ENCODE measurements at regions not wholly inside any gene's neighbourhood (a gene's known extent, or its start where the extent isn't known, plus 50 kb on each side); places are given as distances from the start of the nearest gene placed in this dataset.

DNA sequence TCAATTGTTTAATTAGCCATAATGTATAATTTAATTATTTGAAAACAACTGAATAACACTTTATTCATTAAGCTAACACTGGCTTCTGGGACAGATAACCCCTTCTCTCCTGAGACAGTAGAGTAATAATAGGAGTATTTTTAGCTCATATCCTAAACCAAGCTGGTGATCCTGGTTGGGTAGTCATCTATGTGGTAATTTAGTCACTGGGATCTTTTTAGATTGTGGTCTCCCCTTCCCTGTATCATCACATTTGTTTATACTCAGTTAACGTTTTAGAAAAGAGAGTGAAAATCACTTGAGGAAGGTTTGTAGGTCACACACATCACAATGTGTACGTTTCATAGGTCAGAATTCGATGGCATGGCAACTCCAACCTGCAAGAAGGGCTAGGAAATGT lies 1356.6 kb upstream of the ADGRL2 start:
- DNase-seq = no peak

DNA sequence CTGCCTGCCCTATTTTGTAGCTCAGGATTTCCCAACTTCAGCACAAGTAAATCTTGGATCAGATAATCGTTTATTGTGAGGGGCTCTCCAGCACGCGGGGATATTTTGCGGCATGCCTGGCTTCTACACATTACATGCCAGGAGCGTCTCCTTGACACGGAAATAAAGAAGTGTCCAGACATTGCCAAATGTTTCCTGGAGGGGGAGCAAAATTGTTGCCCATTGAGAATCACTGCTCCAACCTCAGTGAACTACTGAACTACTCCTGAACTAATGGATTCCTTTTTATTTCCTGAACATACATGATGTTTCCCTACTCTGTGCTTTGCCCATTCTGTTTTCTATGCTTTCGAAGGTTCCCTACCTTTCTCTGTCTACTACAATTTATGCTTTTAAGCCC lies 1359.1 kb upstream of the ADGRL2 start:
- no peak for DNase-seq

- no peak for DNase-seq
Measured at GRCh38 chr1:80436851-80437250, 1363.9 kb upstream of the ADGRL2 start.

DNA sequence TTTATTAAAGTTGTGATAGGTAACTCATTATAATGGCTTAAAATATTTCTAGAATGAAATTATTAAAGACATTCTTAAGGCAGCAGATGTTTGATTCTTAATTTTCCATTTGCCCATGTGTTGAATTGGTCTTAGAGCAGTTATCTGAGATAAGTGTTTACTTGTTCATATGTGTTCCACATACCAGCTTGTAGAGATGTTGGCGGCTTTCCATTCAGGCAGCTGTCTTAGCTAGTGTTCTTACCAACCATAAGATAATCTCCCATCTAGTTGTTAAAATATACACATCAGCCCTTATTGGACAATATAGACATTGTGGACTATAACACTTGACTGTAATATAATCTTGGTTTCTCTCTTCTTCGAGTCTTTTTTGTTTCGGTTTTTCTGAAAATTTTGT lies 1372.9 kb upstream of the ADGRL2 start:
- DNase-seq = peak; percentile 59

GRCh38 chr1:80424249-80424648 lies 1376.5 kb upstream of the ADGRL2 start:
- DNase-seq = no peak

DNA sequence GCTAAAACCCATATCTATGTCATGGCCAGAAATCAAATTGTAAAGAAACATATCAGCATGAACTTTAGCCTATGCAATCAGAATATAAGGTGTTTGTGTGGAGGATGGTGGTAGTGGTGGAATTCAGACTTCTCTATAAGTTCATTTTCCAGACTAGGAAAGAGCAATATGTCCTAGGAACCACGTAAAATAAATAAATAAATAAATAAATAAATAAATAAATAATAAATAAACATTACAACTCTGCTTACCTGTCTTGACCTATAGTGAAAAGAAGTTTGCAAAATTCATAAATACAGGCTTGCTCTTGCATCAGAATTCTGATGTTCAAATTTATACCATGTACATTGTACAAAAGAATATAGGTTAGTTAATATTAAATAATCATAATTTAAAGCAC lies 1382.6 kb upstream of the ADGRL2 start:
- DNase-seq = no peak

DNA sequence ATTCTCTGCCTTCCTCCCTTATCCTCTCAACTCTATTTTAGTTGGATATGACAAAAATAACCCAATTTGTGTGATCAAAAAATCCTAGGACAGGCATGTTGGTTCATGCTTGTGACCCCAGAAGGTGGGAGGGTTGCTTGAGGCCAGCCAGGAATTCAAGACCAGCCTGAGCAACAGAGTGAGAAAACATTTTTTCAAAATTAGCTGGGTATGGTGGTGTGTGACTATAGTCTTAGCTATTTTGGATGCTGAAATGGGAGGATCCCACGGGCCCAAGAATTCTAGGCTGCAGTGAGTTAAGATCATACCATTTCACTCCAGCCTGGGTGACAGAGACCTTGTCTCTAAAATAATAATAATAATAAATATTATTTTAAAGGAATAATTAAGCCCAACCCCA lies 1383.1 kb upstream of the ADGRL2 start:
- no peak for DNase-seq

DNA sequence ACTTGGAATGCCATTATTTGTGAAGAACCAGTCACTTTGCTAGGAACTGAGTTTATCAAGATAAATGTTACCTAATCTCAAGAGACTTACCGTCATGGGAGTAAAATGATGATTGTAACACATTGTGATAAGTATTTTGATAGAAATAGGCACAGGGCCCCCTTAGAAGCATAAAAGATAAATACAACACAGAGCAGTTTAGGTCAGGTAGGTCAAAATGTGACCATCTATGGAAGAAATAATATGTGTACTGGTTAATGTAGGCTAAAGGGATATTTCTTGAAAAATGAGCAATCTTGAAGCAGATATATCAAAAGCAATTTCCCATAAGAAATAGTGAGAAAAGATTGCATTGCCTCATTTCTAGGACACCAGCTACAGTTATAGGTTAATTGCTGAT lies 1386.8 kb upstream of the ADGRL2 start:
- DNase-seq = no peak

GRCh38 chr1:80410233-80410632 lies 1390.5 kb upstream of the ADGRL2 start:
- DNase-seq = no peak

GRCh38 chr1:80403471-80403893 lies 1397.0 kb upstream of the ADGRL4 start:
- DNase-seq = no peak

DNA sequence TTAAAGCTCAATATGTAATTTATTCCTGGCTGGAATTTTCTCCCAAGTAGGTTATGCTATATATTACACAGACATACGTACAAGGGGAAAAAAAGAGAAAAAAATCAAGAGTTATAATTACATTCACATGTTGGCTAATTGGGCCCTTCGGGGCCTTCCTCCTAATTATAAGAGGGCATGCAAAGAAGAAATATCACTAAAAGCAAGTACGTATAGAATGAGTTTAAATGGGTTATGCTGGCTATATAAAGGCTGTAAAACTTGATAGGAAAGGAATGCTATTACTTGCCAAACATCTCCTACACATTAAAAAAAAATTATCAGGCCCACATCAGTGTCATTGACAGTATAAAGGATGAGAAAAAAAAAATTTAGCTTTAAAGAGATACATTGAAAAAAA lies 1396.1 kb upstream of the ADGRL4 start:
- no peak for DNase-seq

GRCh38 chr1:80401757-80402156 lies 1395.2 kb upstream of the ADGRL4 start:
- no peak for DNase-seq

GRCh38 chr1:80392529-80392928 lies 1386.0 kb upstream of the ADGRL4 start:
- no peak for DNase-seq

DNA sequence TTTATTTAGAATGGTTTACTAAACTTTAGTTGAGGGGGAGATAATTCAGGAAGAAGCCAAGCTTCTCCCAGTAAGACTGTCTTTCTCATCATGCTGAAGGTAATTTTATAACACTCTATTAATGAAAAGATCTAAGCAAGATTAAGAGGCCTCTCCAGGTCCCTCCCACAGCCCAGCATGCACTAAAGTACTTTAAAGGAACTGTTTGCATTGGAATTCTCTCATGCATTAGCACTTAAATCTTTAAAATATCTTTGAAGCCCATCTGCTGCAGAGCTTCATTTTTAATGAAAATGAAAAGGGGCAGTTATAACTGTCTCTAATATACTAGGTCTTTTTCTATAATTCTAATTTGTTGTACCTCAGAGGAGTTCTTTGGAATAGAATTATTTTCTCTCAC lies 1379.1 kb upstream of the ADGRL4 start:
- DNase-seq = no peak

GRCh38 chr1:80384959-80385358 lies 1378.4 kb upstream of the ADGRL4 start:
- no peak for DNase-seq

GRCh38 chr1:80384083-80384830 lies 1377.7 kb upstream of the ADGRL4 start:
- no peak for DNase-seq

DNA sequence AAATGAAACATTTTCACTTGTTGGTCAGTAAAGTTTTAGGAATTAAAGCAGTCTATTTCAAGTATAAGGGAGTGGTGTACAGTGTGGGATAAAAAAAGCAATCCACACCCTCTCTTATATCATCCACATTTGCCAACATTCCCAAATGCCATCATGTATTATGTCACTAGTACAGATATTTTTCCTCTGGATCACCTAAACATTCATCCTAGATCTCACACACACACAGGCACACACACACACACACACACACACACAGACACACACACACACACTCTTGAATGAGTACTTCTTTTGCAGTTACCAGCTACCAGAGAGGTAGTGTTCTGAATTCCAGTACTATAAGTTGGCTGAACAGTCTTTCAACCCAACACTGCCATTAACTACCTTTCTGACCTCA lies 1369.1 kb upstream of the ADGRL4 start:
- DNase-seq = no peak

DNA sequence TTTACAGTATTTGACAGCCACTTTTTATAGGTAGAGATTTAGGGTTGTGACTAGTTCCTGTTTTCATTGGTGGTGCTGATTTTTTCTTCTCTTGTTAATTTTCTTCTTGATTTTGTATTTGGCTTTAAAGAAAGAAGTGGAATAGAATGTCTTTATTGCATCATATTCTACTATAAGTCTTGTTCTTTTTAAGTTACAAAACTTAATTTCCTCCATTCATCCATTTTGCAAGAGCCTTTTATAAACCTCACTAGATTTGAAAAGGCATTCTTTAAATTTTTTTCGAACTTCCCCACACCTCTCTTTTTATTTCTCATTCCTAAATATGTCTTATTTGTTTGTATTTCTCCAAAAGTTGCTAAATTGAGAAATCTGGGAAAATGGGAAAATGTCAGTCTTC lies 1368.6 kb upstream of the ADGRL4 start:
- DNase-seq = no peak

DNA sequence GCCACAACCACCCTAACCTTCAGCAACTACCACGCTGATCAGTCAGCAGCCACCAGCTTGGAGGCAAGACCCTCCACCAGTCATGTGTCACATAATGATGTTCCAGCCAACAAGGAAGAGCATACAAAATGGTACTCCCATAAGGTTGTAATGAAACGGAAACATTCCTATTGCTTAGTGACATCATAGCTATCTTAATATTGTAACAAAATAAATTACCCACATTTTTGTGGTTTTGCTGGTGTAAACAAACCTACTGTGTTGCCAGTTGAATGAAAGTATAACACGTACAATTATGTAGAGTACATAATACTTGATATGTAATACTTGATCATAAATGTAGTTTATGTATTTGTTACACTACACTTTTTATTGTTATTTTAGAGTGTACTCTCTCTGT lies 1363.2 kb upstream of the ADGRL4 start:
- no peak for DNase-seq

GRCh38 chr1:80367058-80367457 lies 1360.5 kb upstream of the ADGRL4 start:
- no peak for DNase-seq

GRCh38 chr1:80365359-80366021 lies 1359.0 kb upstream of the ADGRL4 start:
- no peak for DNase-seq

DNA sequence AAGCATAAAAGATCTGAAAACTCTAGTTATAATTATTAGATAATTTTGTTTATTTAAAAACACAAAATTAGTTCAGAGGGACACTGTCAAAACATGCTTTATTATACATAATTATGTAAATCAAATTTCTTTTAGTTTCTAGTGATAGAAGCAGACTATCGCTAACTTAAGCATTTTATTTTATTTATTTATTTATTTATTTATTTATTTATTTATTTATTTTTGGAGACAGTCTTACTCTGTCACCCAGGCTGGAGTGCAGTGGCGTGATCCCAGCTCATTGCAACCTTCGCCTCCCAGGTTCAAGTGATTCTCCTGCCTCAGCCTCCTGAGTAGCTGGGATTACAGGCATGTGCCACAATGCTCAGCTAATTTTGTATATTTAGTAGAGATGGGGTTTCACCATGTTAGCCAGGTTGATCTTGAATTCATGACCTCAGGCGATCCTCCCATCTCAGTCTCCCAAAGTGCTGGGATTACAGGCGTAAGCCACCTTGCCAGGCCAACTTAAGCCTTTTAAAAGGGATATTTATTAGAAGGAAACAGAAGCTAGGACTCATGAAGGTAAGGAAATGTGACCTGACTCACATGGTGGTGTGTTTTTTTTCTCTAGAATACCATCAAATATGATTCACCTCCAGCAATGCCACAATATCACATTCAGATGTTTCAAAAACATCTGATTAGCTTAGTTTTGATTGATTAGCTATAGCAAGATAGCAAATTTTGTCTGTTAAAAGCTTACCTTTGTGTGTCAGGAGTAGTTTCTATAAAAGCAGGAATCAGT lies 1357.4 kb upstream of the ADGRL4 start:
- DNase-seq = no peak

DNA sequence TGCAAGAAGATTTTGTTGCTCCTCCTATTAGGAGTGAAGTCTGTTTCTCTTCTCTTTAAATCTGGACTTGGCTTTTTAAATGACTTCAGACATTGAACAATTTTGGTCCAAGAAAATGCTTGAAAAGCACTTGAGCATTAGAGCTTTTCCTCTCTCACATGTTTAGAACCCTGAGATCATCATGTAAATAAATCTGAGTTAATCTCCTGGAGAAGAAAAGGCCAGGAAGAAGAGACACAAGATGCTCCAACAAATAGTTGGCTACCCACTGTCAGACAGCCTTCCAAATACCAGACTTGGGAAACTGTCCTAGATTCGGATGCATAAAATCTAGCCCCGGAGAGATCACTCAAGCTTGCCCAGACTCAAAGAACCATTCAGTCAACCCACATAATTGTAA lies 1353.1 kb upstream of the ADGRL4 start:
- no peak for DNase-seq

DNA sequence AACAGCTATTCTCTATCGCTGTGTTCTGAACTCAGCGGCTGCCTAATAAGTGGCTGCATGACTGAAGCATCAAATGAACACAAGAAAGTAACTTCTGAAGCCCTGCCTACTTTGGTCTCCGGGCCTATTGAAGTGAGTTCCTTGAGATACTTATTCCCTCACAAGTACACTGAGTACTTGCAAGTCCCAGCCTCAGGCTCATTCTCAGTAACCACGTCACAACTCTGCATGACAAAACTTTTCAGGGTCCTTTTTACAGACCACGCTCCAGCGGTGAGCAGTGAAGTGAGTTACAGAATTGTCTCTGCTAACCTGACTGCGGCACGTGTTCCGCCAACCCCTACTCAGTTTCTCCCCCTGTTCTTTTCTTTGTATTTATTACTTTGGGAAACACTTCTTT lies 1342.7 kb upstream of the ADGRL4 start:
- DNase-seq = no peak

Measured in femur (tissue), 1 donor.